Endodermal cell (in vitro differentiated cells): ENCODE measurements at regions not wholly inside any gene's neighbourhood (a gene's known extent, or its start where the extent isn't known, plus 50 kb on each side); places are given as distances from the start of the nearest gene placed in this dataset.

Source experiments
- DNase-seq: peaks from one replicate; pipeline ENCODE4 v3.0.0-alpha.2; 2017
- H3K27ac ChIP-seq: 2 replicates; pipeline ENCODE4 v1.5.1; 2013; ENCODE audit warnings: mild to moderate bottlenecking, low read depth, low read length, moderate library complexity
- H3K27me3 ChIP-seq: 2 replicates; pipeline ENCODE4 v1.6.1; 2013; ENCODE audit warnings: mild to moderate bottlenecking, low read length, moderate library complexity; ENCODE audit not compliant: insufficient read depth, control insufficient read depth, poor library complexity, severe bottlenecking
- H3K36me3 ChIP-seq: 2 replicates; pipeline ENCODE4 v1.7.0; 2013; ENCODE audit warnings: mild to moderate bottlenecking, low read length, moderate library complexity; ENCODE audit not compliant: control insufficient read depth, insufficient read depth
- H3K4me1 ChIP-seq: one replicate; pipeline ENCODE4 v1.7.0; 2013; ENCODE audit warnings: low read length; ENCODE audit not compliant: control insufficient read depth, insufficient read depth
- H3K4me3 ChIP-seq: 2 replicates; pipeline ENCODE4 v1.5.1; 2013; ENCODE audit warnings: mild to moderate bottlenecking, low read length, moderate library complexity
- H3K9ac ChIP-seq: 2 replicates; pipeline ENCODE4 v1.6.1; 2013; ENCODE audit warnings: mild to moderate bottlenecking, low read length, moderate library complexity; ENCODE audit not compliant: poor library complexity, severe bottlenecking; ENCODE audit errors: extremely low read depth
- H3K9me3 ChIP-seq: 2 replicates; pipeline ENCODE4 v1.6.1; 2013; ENCODE audit warnings: mild to moderate bottlenecking, low read length, moderate library complexity; ENCODE audit not compliant: control insufficient read depth
- H3K27ac Mint-ChIP-seq: 2 replicates; pipeline ENCODE4 v1.8.0; 2020; ENCODE audit warnings: mixed read lengths
- H3K27me3 Mint-ChIP-seq: 2 replicates; pipeline ENCODE4 v1.8.0; 2021; ENCODE audit warnings: mild to moderate bottlenecking, mixed read lengths; ENCODE audit not compliant: insufficient read depth
- H3K36me3 Mint-ChIP-seq: 2 replicates; pipeline ENCODE4 v1.8.0; 2020; ENCODE audit warnings: low read depth, mixed read lengths
- H3K4me1 Mint-ChIP-seq: 2 replicates; pipeline ENCODE4 v1.8.0; 2020; ENCODE audit warnings: mixed read lengths
- H3K4me3 Mint-ChIP-seq: 2 replicates; pipeline ENCODE4 v1.8.0; 2020; ENCODE audit warnings: mild to moderate bottlenecking, moderate library complexity, mixed read lengths
- H3K9me3 Mint-ChIP-seq: 2 replicates; pipeline ENCODE4 v1.8.0; 2020; ENCODE audit warnings: mild to moderate bottlenecking, mixed read lengths
- CTCF ChIP-seq: fragments of 200-600 bp; sonication (generic); conservative IDR thresholded peaks from 2 replicates; pipeline ENCODE4 v1.5.0; 2021; ENCODE audit warnings: antibody characterized with exemption, mild to moderate bottlenecking
- WGBS, 2 experiments: methylation state at CpG; one replicate each; pipeline versions ENCODE4 v1.1.5 to v1.1.7; 2013; ENCODE audit warnings: missing lambda C conversion rate in 2 of 2, mixed read lengths in 1 of 2; ENCODE audit not compliant: insufficient coverage in 1 of 2, insufficient read length in 1 of 2; 5-methylcytosine and 5-hydroxymethylcytosine counted together

GRCh38 chr4:27467351-27467750, 606.7 kb downstream of the STIM2 start:
- H3K9ac ChIP-seq: no peak overlapping the region
- no peaks in the 10 kb centered on the region for H3K4me1 ChIP-seq
- no peaks in the 10 kb centered on the region for H3K27me3 ChIP-seq
- H3K36me3 Mint-ChIP-seq: no peaks in the 10 kb centered on the region
- H3K27ac Mint-ChIP-seq: no peak overlapping the region
- no peaks in the 10 kb centered on the region for H3K9me3 ChIP-seq
- no peak for TF ChIP-seq CTCF
- no peaks in the 10 kb centered on the region for H3K27me3 Mint-ChIP-seq
- H3K27ac ChIP-seq: no peak overlapping the region
- H3K36me3 ChIP-seq: no peaks in the 10 kb centered on the region
- H3K9me3 Mint-ChIP-seq: no peaks in the 10 kb centered on the region
- H3K4me3 ChIP-seq: no peak overlapping the region
- no peak for DNase-seq
- H3K4me1 Mint-ChIP-seq: peaks cover 6% of the 10 kb centered on the region
- no peak overlapping the region for H3K4me3 Mint-ChIP-seq

GRCh38 chr4:27472364-27472763, 611.7 kb downstream of the STIM2 start:
- Mint-ChIP-seq H3K27ac (no peak overlapping the region), H3K9me3 (no peaks in the 10 kb centered on the region), H3K4me3 (no peak overlapping the region), H3K27me3 (no peaks in the 10 kb centered on the region), H3K4me1 (no peaks in the 10 kb centered on the region), H3K36me3 (no peaks in the 10 kb centered on the region)
- WGBS, 2 experiments: 89 to 100% methylated on average over 1 of the region's 1 CpG
- H3K9me3 ChIP-seq: no peaks in the 10 kb centered on the region
- no peaks in the 10 kb centered on the region for H3K4me1 ChIP-seq
- H3K9ac ChIP-seq: no peak overlapping the region
- DNase-seq: no peak
- no peak for TF ChIP-seq CTCF
- H3K4me3 ChIP-seq: no peak overlapping the region
- H3K27ac ChIP-seq: no peak overlapping the region
- H3K36me3 ChIP-seq: no peaks in the 10 kb centered on the region
- no peaks in the 10 kb centered on the region for H3K27me3 ChIP-seq

GRCh38 chr4:27474691-27475090, 614.0 kb downstream of the STIM2 start:
- H3K4me1 ChIP-seq: no peaks in the 10 kb centered on the region
- Mint-ChIP-seq H3K27me3 (no peaks in the 10 kb centered on the region), H3K36me3 (no peaks in the 10 kb centered on the region), H3K4me3 (no peak overlapping the region), H3K4me1 (no peaks in the 10 kb centered on the region), H3K27ac (no peak overlapping the region), H3K9me3 (no peaks in the 10 kb centered on the region)
- TF ChIP-seq CTCF: no peak
- H3K9ac ChIP-seq: no peak overlapping the region
- H3K9me3 ChIP-seq: no peaks in the 10 kb centered on the region
- H3K4me3 ChIP-seq: no peak overlapping the region
- H3K27me3 ChIP-seq: no peaks in the 10 kb centered on the region
- no peak for DNase-seq
- no peaks in the 10 kb centered on the region for H3K36me3 ChIP-seq
- H3K27ac ChIP-seq: no peak overlapping the region
- 83 to 88% methylated on average over 1 of the region's 1 CpG for WGBS, 2 experiments
